Endodermal cell (in vitro differentiated cells): ENCODE measurements at regions not wholly inside any gene's neighbourhood (a gene's known extent, or its start where the extent isn't known, plus 50 kb on each side); places are given as distances from the start of the nearest gene placed in this dataset.

Experiments
- DNase-seq: peaks from one replicate; pipeline ENCODE4 v3.0.0-alpha.2; 2017
- H3K27ac ChIP-seq: 2 replicates; pipeline ENCODE4 v1.5.1; 2013; ENCODE audit warnings: mild to moderate bottlenecking, low read depth, low read length, moderate library complexity
- H3K27me3 ChIP-seq: 2 replicates; pipeline ENCODE4 v1.6.1; 2013; ENCODE audit warnings: mild to moderate bottlenecking, low read length, moderate library complexity; ENCODE audit not compliant: insufficient read depth, control insufficient read depth, poor library complexity, severe bottlenecking
- H3K36me3 ChIP-seq: 2 replicates; pipeline ENCODE4 v1.7.0; 2013; ENCODE audit warnings: mild to moderate bottlenecking, low read length, moderate library complexity; ENCODE audit not compliant: control insufficient read depth, insufficient read depth
- H3K4me1 ChIP-seq: one replicate; pipeline ENCODE4 v1.7.0; 2013; ENCODE audit warnings: low read length; ENCODE audit not compliant: control insufficient read depth, insufficient read depth
- H3K4me3 ChIP-seq: 2 replicates; pipeline ENCODE4 v1.5.1; 2013; ENCODE audit warnings: mild to moderate bottlenecking, low read length, moderate library complexity
- H3K9ac ChIP-seq: 2 replicates; pipeline ENCODE4 v1.6.1; 2013; ENCODE audit warnings: mild to moderate bottlenecking, low read length, moderate library complexity; ENCODE audit not compliant: poor library complexity, severe bottlenecking; ENCODE audit errors: extremely low read depth
- H3K9me3 ChIP-seq: 2 replicates; pipeline ENCODE4 v1.6.1; 2013; ENCODE audit warnings: mild to moderate bottlenecking, low read length, moderate library complexity; ENCODE audit not compliant: control insufficient read depth
- H3K27ac Mint-ChIP-seq: 2 replicates; pipeline ENCODE4 v1.8.0; 2020; ENCODE audit warnings: mixed read lengths
- H3K27me3 Mint-ChIP-seq: 2 replicates; pipeline ENCODE4 v1.8.0; 2021; ENCODE audit warnings: mild to moderate bottlenecking, mixed read lengths; ENCODE audit not compliant: insufficient read depth
- H3K36me3 Mint-ChIP-seq: 2 replicates; pipeline ENCODE4 v1.8.0; 2020; ENCODE audit warnings: low read depth, mixed read lengths
- H3K4me1 Mint-ChIP-seq: 2 replicates; pipeline ENCODE4 v1.8.0; 2020; ENCODE audit warnings: mixed read lengths
- H3K4me3 Mint-ChIP-seq: 2 replicates; pipeline ENCODE4 v1.8.0; 2020; ENCODE audit warnings: mild to moderate bottlenecking, moderate library complexity, mixed read lengths
- H3K9me3 Mint-ChIP-seq: 2 replicates; pipeline ENCODE4 v1.8.0; 2020; ENCODE audit warnings: mild to moderate bottlenecking, mixed read lengths
- CTCF ChIP-seq: fragments of 200-600 bp; sonication (generic); conservative IDR thresholded peaks from 2 replicates; pipeline ENCODE4 v1.5.0; 2021; ENCODE audit warnings: antibody characterized with exemption, mild to moderate bottlenecking
- WGBS, 2 experiments: methylation state at CpG; one replicate each; pipeline versions ENCODE4 v1.1.5 to v1.1.7; 2013; ENCODE audit warnings: missing lambda C conversion rate in 2 of 2, mixed read lengths in 1 of 2; ENCODE audit not compliant: insufficient coverage in 1 of 2, insufficient read length in 1 of 2; 5-methylcytosine and 5-hydroxymethylcytosine counted together

GRCh38 chr11:56883371-56883987 is 105.2 kb upstream of the OR5AK2 start:
- Mint-ChIP-seq H3K27ac (no peak overlapping the region), H3K27me3 (no peaks in the 10 kb centered on the region), H3K4me3 (no peak overlapping the region), H3K4me1 (peaks cover 14% of the 10 kb centered on the region), H3K36me3 (no peaks in the 10 kb centered on the region), H3K9me3 (no peaks in the 10 kb centered on the region)
- Histone ChIP-seq H3K27me3 (no peaks in the 10 kb centered on the region), H3K9ac (no peak overlapping the region), H3K4me1 (peaks cover 4% of the 10 kb centered on the region), H3K36me3 (no peaks in the 10 kb centered on the region), H3K4me3 (no peak overlapping the region), H3K9me3 (no peaks in the 10 kb centered on the region), H3K27ac (no peak overlapping the region)
- 93 to 100% methylated on average over 2 to 9 of the region's 9 CpGs for WGBS, 2 experiments
- no peak for DNase-seq
- TF ChIP-seq CTCF = no peak

GRCh38 chr11:56876621-56877275 is 112.0 kb upstream of the OR5AK2 start:
- H3K27me3 Mint-ChIP-seq = no peaks in the 10 kb centered on the region
- 90 to 94% methylated on average over 2 to 3 of the region's 3 CpGs for WGBS, 2 experiments
- no peaks in the 10 kb centered on the region for H3K9me3 ChIP-seq

DNA sequence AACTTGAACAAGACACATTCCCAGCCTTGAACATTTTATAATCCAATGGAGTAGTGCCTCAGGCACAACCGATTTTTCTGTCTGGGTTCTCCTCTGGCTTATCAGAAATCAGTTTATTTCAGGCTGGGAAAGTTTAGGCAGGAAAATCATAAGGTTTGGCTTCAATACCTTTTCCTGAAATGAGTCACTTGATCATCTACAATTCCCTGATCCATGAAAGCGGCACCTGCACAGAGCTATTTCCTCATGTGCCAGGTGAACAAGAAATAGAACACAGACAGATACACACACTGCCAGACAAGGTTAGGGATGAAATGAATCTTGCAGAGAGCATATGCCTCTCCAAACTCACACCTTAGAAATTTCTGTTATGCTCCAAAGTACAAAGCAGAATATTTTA is 106.7 kb upstream of the OR9G4 start:
- H3K4me3 Mint-ChIP-seq = no peak overlapping the region
- peaks cover 2% of the 10 kb centered on the region for H3K9me3 Mint-ChIP-seq
- H3K27me3 Mint-ChIP-seq = peaks cover 20% of the 10 kb centered on the region
- no peak overlapping the region for H3K27ac Mint-ChIP-seq
- no peak for TF ChIP-seq CTCF
- 88 to 100% methylated on average over 1 to 2 of the region's 2 CpGs for WGBS, 2 experiments
- no peaks in the 10 kb centered on the region for H3K4me1 Mint-ChIP-seq
- no peaks in the 10 kb centered on the region for H3K36me3 Mint-ChIP-seq
- Histone ChIP-seq H3K36me3 (no peaks in the 10 kb centered on the region), H3K27ac (no peak overlapping the region), H3K9ac (no peak overlapping the region), H3K9me3 (no peaks in the 10 kb centered on the region), H3K27me3 (peaks cover 43% of the 10 kb centered on the region), H3K4me1 (no peaks in the 10 kb centered on the region), H3K4me3 (no peak overlapping the region)
- no peak for DNase-seq

More at GRCh38 chr11:56876621-56877275, 112.0 kb upstream of the OR5AK2 start:
- no peaks in the 10 kb centered on the region for H3K4me1 ChIP-seq
- H3K36me3 ChIP-seq = no peaks in the 10 kb centered on the region
- peaks cover 7% of the 10 kb centered on the region for H3K9me3 Mint-ChIP-seq
- H3K4me3 ChIP-seq = no peak overlapping the region
- H3K4me1 Mint-ChIP-seq = no peaks in the 10 kb centered on the region
- no peak overlapping the region for H3K4me3 Mint-ChIP-seq
- no peak overlapping the region for H3K9ac ChIP-seq
- no peaks in the 10 kb centered on the region for H3K36me3 Mint-ChIP-seq
- H3K27me3 ChIP-seq = no peaks in the 10 kb centered on the region
- H3K27ac Mint-ChIP-seq = no peak overlapping the region
- no peak overlapping the region for H3K27ac ChIP-seq
- TF ChIP-seq CTCF = no peak
- DNase-seq = no peak
